ENCODE measurements at regions not wholly inside any gene's neighbourhood (a gene's known extent, or its start where the extent isn't known, plus 50 kb on each side); places are given as distances from the start of the nearest gene placed in this dataset.

- TF ChIP-seq RAD21 (IDR thresholded peaks at IDR 0.05; ENCODE audit: low read length): peak; percentile 9; the same call in 1 of the 2 replicates
- no peak for TF ChIP-seq FOSL2 (IDR thresholded peaks at IDR 0.05; ENCODE audit: borderline replicate concordance, low read depth)
- no peak for DNase-seq
- peaks cover 92% of the 10 kb centered on the region for H3K79me2 ChIP-seq (ENCODE audit: insufficient read depth)
- H3K36me3 ChIP-seq (replicated peaks in 1 of 2; ENCODE audit: control insufficient read depth in 1 of 2, insufficient read depth in 2 of 2, low read length in 1 of 2): peaks cover 0 to 7% of the 10 kb centered on the region in 2 experiments
- H3K9me3 ChIP-seq: no peaks in the 10 kb centered on the region
- no peak overlapping the region for H3K4me3 ChIP-seq (ENCODE audit: low read depth in 2 of 2, low read length in 1 of 2)
- H3K27ac ChIP-seq (ENCODE audit: low read depth in 2 of 2, low read length in 1 of 2): peak overlapping the region in 1 of 2 experiments; percentile 72; a peak in 2 of 4 replicates
- H3K4me2 ChIP-seq: no peak overlapping the region
- no peak overlapping the region for H2AFZ ChIP-seq (ENCODE audit: low read depth)
- no peaks in the 10 kb centered on the region for H3K9me2 ChIP-seq
- peaks cover 33% of the 10 kb centered on the region for H4K20me1 ChIP-seq (ENCODE audit: insufficient read depth)
- ChIA-PET POLR2A (no interaction called here), CTCF (interaction anchor here (0.6 to 1.5 kb wide), 2 partner anchors 11 to 20 kb away, joined by 3 read pairs; no protein-coding TSS in a partner anchor)
- 68% methylated on average over 2 of the region's 5 CpGs for WGBS (ENCODE audit: low lambda C conversion rate)
- peaks cover 13% of the 10 kb centered on the region for H3F3A ChIP-seq (replicated peaks; ENCODE audit: insufficient read depth)
- no peak overlapping the region for H3K9ac ChIP-seq
- peaks cover 3 to 22% of the 10 kb centered on the region in 2 experiments; a peak in 3 of 4 replicates for H3K4me1 ChIP-seq (ENCODE audit: control insufficient read depth in 1 of 2, insufficient read depth in 2 of 2, low read depth in 1 of 2, low read length in 1 of 2)
- no peaks in the 10 kb centered on the region for H3K27me3 ChIP-seq (ENCODE audit: insufficient read depth)
These were observed 367.9 kb downstream of the LIG4 start for GRCh38 chr13:107847406-107847805.

DNA sequence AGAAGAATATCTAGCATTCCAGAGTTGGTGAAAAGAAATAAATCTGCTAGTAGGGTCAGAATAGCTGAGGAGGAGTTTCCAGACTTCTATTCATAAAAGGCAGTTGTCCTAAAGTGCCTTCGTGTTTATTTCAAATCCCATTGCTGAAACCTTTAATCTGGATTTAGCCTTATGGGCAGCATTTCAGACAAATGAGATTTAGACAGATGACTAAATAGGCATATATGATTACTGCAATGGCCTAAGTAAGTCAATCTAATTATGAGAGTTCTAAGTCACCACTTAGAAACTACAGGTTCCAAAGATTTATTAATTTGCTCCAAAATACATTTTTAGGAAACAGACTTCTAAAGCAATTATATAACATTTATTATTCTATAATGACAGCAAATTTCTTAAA, 368.7 kb downstream of the LIG4 start:
- Histone ChIP-seq H3F3A (replicated peaks; ENCODE audit: insufficient read depth) (peaks cover 19% of the 10 kb centered on the region), H3K36me3 (replicated peaks in 1 of 2; ENCODE audit: control insufficient read depth in 1 of 2, insufficient read depth in 2 of 2, low read length in 1 of 2) (peaks cover 0 to 7% of the 10 kb centered on the region in 2 experiments), H2AFZ (ENCODE audit: low read depth) (no peak overlapping the region), H3K4me2 (no peak overlapping the region), H3K9me2 (no peaks in the 10 kb centered on the region), H3K79me2 (ENCODE audit: insufficient read depth) (peaks cover 91% of the 10 kb centered on the region), H3K9me3 (no peaks in the 10 kb centered on the region), H3K27me3 (ENCODE audit: insufficient read depth) (no peaks in the 10 kb centered on the region), H4K20me1 (ENCODE audit: insufficient read depth) (peaks cover 26% of the 10 kb centered on the region), H3K27ac (ENCODE audit: low read depth in 2 of 2, low read length in 1 of 2) (peak overlapping the region in 1 of 2 experiments; percentile 66; a peak in 2 of 4 replicates), H3K9ac (no peak overlapping the region), H3K4me3 (ENCODE audit: low read depth in 2 of 2, low read length in 1 of 2) (no peak overlapping the region), H3K4me1 (ENCODE audit: control insufficient read depth in 1 of 2, insufficient read depth in 2 of 2, low read depth in 1 of 2, low read length in 1 of 2) (peaks cover 3 to 22% of the 10 kb centered on the region in 2 experiments; a peak in 3 of 4 replicates)
- 17% methylated on average over 1 of the region's 1 CpG for WGBS (ENCODE audit: low lambda C conversion rate)
- TF ChIP-seq PBX3 (IDR thresholded peaks at IDR 0.05) (0 out of 2 replicates have a peak, but pooled peaks have one; percentile 6), ELF1 (IDR thresholded peaks at IDR 0.05) (no peak), TAF1 (IDR thresholded peaks at IDR 0.05; ENCODE audit: borderline replicate concordance, low read depth, low read length) (no peak), EP300 (IDR thresholded peaks at IDR 0.05; ENCODE audit: borderline replicate concordance in 1 of 2, low read depth in 1 of 2, low read length in 1 of 2) (peak in 1 of 2 experiments; percentile 67; a peak in 2 of 4 replicates)
- TF ChIP-seq, protein P1, sequence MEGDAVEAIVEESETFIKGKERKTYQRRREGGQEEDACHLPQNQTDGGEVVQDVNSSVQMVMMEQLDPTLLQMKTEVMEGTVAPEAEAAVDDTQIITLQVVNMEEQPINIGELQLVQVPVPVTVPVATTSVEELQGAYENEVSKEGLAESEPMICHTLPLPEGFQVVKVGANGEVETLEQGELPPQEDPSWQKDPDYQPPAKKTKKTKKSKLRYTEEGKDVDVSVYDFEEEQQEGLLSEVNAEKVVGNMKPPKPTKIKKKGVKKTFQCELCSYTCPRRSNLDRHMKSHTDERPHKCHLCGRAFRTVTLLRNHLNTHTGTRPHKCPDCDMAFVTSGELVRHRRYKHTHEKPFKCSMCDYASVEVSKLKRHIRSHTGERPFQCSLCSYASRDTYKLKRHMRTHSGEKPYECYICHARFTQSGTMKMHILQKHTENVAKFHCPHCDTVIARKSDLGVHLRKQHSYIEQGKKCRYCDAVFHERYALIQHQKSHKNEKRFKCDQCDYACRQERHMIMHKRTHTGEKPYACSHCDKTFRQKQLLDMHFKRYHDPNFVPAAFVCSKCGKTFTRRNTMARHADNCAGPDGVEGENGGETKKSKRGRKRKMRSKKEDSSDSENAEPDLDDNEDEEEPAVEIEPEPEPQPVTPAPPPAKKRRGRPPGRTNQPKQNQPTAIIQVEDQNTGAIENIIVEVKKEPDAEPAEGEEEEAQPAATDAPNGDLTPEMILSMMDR (IDR thresholded peaks at IDR 0.05): no peak
- ChIA-PET POLR2A (no interaction called here), CTCF (interaction anchor here (1.8 kb wide), 1 partner anchor 22 kb away, joined by 4 read pairs; no protein-coding TSS in a partner anchor)
- peak; percentile 12 for DNase-seq

GRCh38 chr13:107845911-107846310, 369.4 kb downstream of the LIG4 start:
- Histone ChIP-seq H2AFZ (ENCODE audit: low read depth) (no peak overlapping the region), H3F3A (replicated peaks; ENCODE audit: insufficient read depth) (peaks cover 19% of the 10 kb centered on the region), H3K27ac (ENCODE audit: low read depth in 2 of 2, low read length in 1 of 2) (peak overlapping the region in 1 of 2 experiments; percentile 66; a peak in 2 of 4 replicates), H3K27me3 (ENCODE audit: insufficient read depth) (no peaks in the 10 kb centered on the region), H3K4me2 (no peak overlapping the region), H3K9ac (no peak overlapping the region), H4K20me1 (ENCODE audit: insufficient read depth) (peaks cover 26% of the 10 kb centered on the region), H3K36me3 (replicated peaks in 1 of 2; ENCODE audit: control insufficient read depth in 1 of 2, insufficient read depth in 2 of 2, low read length in 1 of 2) (peaks cover 0 to 7% of the 10 kb centered on the region in 2 experiments), H3K4me1 (ENCODE audit: control insufficient read depth in 1 of 2, insufficient read depth in 2 of 2, low read depth in 1 of 2, low read length in 1 of 2) (peaks cover 3 to 23% of the 10 kb centered on the region in 2 experiments; a peak in 3 of 4 replicates), H3K9me3 (no peaks in the 10 kb centered on the region), H3K79me2 (ENCODE audit: insufficient read depth) (peaks cover 92% of the 10 kb centered on the region), H3K4me3 (ENCODE audit: low read depth in 2 of 2, low read length in 1 of 2) (no peak overlapping the region), H3K9me2 (no peaks in the 10 kb centered on the region)
- ChIA-PET CTCF (interaction anchor here (1.8 kb wide), 1 partner anchor 21 kb away, joined by 4 read pairs; no protein-coding TSS in a partner anchor), POLR2A (no interaction called here)
- DNase-seq: no peak
- 90% methylated on average over 3 of the region's 3 CpGs for WGBS (ENCODE audit: low lambda C conversion rate)
- no peak for TF ChIP-seq POLR2AphosphoS5 (IDR thresholded peaks at IDR 0.05; ENCODE audit: low read depth, low read length)
- TF ChIP-seq MXI1 (IDR thresholded peaks at IDR 0.05; ENCODE audit: low read depth, low read length): no peak
- TF ChIP-seq JUND (IDR thresholded peaks at IDR 0.05): no peak
- no peak for TF ChIP-seq NFIC (IDR thresholded peaks at IDR 0.05; ENCODE audit: borderline replicate concordance)
- TF ChIP-seq, protein P2, sequence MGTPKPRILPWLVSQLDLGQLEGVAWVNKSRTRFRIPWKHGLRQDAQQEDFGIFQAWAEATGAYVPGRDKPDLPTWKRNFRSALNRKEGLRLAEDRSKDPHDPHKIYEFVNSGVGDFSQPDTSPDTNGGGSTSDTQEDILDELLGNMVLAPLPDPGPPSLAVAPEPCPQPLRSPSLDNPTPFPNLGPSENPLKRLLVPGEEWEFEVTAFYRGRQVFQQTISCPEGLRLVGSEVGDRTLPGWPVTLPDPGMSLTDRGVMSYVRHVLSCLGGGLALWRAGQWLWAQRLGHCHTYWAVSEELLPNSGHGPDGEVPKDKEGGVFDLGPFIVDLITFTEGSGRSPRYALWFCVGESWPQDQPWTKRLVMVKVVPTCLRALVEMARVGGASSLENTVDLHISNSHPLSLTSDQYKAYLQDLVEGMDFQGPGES (IDR thresholded peaks at IDR 0.05; ENCODE audit: low read depth, low read length): no peak
- no peak for TF ChIP-seq ZBTB33 (IDR thresholded peaks at IDR 0.05; ENCODE audit: borderline replicate concordance, low read depth)
- no peak for TF ChIP-seq FOSL2 (IDR thresholded peaks at IDR 0.05; ENCODE audit: borderline replicate concordance, low read depth)
- TF ChIP-seq, protein P3, sequence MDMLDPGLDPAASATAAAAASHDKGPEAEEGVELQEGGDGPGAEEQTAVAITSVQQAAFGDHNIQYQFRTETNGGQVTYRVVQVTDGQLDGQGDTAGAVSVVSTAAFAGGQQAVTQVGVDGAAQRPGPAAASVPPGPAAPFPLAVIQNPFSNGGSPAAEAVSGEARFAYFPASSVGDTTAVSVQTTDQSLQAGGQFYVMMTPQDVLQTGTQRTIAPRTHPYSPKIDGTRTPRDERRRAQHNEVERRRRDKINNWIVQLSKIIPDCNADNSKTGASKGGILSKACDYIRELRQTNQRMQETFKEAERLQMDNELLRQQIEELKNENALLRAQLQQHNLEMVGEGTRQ (IDR thresholded peaks at IDR 0.05; ENCODE audit: borderline replicate concordance, low read depth, low read length): no peak
